HCT116 (cell line): ENCODE measurements at regions not wholly inside any gene's neighbourhood (a gene's known extent, or its start where the extent isn't known, plus 50 kb on each side); places are given as distances from the start of the nearest gene placed in this dataset.

Experiments used
- CTCF ChIP-seq, 3 experiments: fragments of 200-600 bp in 1 of 3; sonication (generic) in 1 of 3; IDR thresholded peaks in 2 of 3; conservative IDR thresholded peaks in 1 of 3; 2 replicates each; pipeline ENCODE4 v1.5.1; 2012 to 2017; ENCODE audit warnings: low read depth in 2 of 3, low read length in 2 of 3, antibody characterized with exemption in 1 of 3, borderline replicate concordance in 1 of 3, control low read depth in 1 of 3, mild to moderate bottlenecking in 1 of 3, mixed read lengths in 1 of 3, mixed run types in 1 of 3, moderate library complexity in 1 of 3; ENCODE audit not compliant: insufficient read depth in 1 of 3
- EZH2 ChIP-seq: fragments of 200-600 bp; sonication (generic); IDR thresholded peaks from 2 replicates; pipeline ENCODE4 v1.6.1; 2017; ENCODE audit warnings: antibody characterized with exemption, mixed run types
- JUND ChIP-seq: IDR thresholded peaks from 2 replicates; pipeline ENCODE4 v1.6.1; 2012
- POLR2AphosphoS5 ChIP-seq: IDR thresholded peaks from 2 replicates; pipeline ENCODE4 v1.6.1; 2011; ENCODE audit warnings: mild to moderate bottlenecking, low read depth, low read length, moderate library complexity
- SP1 ChIP-seq: IDR thresholded peaks from 2 replicates; pipeline ENCODE4 v1.6.1; 2012; ENCODE audit warnings: low read depth

- TF ChIP-seq JUND (no peak), EZH2 (no peak), CTCF (IDR thresholded peaks at IDR 0.05 in 2 of 3, conservative IDR thresholded peaks at IDR 0.05 in 1 of 3; ENCODE audit: borderline replicate concordance in 1 of 3, insufficient read depth in 1 of 3, low read depth in 2 of 3, low read length in 2 of 3) (no peak), POLR2AphosphoS5 (no peak), SP1 (no peak)
Observed at GRCh38 chr7:68776326-68776725, 821.9 kb upstream of the AUTS2 start.
